ENCODE measurements at regions not wholly inside any gene's neighbourhood (a gene's known extent, or its start where the extent isn't known, plus 50 kb on each side); places are given as distances from the start of the nearest gene placed in this dataset.
"Not testable (repeated sequence)": the region's sequence is repeated elsewhere in the genome, so short reads cannot be mapped to it uniquely, and the experiment has no call there.

GRCh38 chr1:47688461-47689296, 250.8 kb downstream of the FOXD2 start:
- Histone ChIP-seq H3K4me3 (replicated peaks; ENCODE audit: low read depth, low read length) (no peak overlapping the region), H3K27me3 (replicated peaks; ENCODE audit: control insufficient read depth, insufficient read depth, low read length) (no peaks in the 10 kb centered on the region; the same call in 1 of the 2 replicates), H3K36me3 (ENCODE audit: control insufficient read depth, insufficient read depth, low read length) (no peaks in the 10 kb centered on the region)
- DNase-seq (ENCODE audit: extremely low read depth, insufficient read length), result no peak
- TF ChIP-seq CTCF (IDR thresholded peaks at IDR 0.05; ENCODE audit: insufficient read depth, low read length, poor library complexity, severe bottlenecking), result no peak

- no peak for TF ChIP-seq CTCF (IDR thresholded peaks at IDR 0.05; ENCODE audit: insufficient read depth, low read length, poor library complexity, severe bottlenecking)
- no peak overlapping the region for H3K4me3 ChIP-seq (replicated peaks; ENCODE audit: low read depth, low read length)
- H3K27me3 ChIP-seq (replicated peaks; ENCODE audit: control insufficient read depth, insufficient read depth, low read length), result no peaks in the 10 kb centered on the region; the same call in 1 of the 2 replicates
Observed at GRCh38 chr1:47689894-47690293, 252.1 kb downstream of the FOXD2 start.

GRCh38 chr1:47690341-47691250, 252.8 kb downstream of the FOXD2 start:
- Histone ChIP-seq H3K27me3 (replicated peaks; ENCODE audit: control insufficient read depth, insufficient read depth, low read length) (no peaks in the 10 kb centered on the region; the same call in 1 of the 2 replicates), H3K36me3 (ENCODE audit: control insufficient read depth, insufficient read depth, low read length) (no peaks in the 10 kb centered on the region), H3K4me3 (replicated peaks; ENCODE audit: low read depth, low read length) (no peak overlapping the region)
- no peak for DNase-seq (ENCODE audit: extremely low read depth, insufficient read length)
- TF ChIP-seq CTCF (IDR thresholded peaks at IDR 0.05; ENCODE audit: insufficient read depth, low read length, poor library complexity, severe bottlenecking), result no peak

More at GRCh38 chr1:47689894-47690293, 252.1 kb downstream of the FOXD2 start:
- DNase-seq (ENCODE audit: extremely low read depth, insufficient read length), result no peak
- no peaks in the 10 kb centered on the region for H3K36me3 ChIP-seq (ENCODE audit: control insufficient read depth, insufficient read depth, low read length)

GRCh38 chr1:47691293-47691692, 253.4 kb downstream of the FOXD2 start:
- H3K36me3 ChIP-seq (ENCODE audit: control insufficient read depth, insufficient read depth, low read length); H3K4me3 ChIP-seq (replicated peaks; ENCODE audit: low read depth, low read length); DNase-seq (ENCODE audit: extremely low read depth, insufficient read length); H3K27me3 ChIP-seq (replicated peaks; ENCODE audit: control insufficient read depth, insufficient read depth, low read length): not testable (repeated sequence)

GRCh38 chr1:47692196-47692595, 254.4 kb downstream of the FOXD2 start:
- TF ChIP-seq CTCF (IDR thresholded peaks at IDR 0.05; ENCODE audit: insufficient read depth, low read length, poor library complexity, severe bottlenecking), result no peak
- Histone ChIP-seq H3K27me3 (replicated peaks; ENCODE audit: control insufficient read depth, insufficient read depth, low read length) (no peaks in the 10 kb centered on the region), H3K4me3 (replicated peaks; ENCODE audit: low read depth, low read length) (no peak overlapping the region), H3K36me3 (ENCODE audit: control insufficient read depth, insufficient read depth, low read length) (no peaks in the 10 kb centered on the region)
- no peak for DNase-seq (ENCODE audit: extremely low read depth, insufficient read length)

GRCh38 chr1:47693115-47693514, 255.3 kb downstream of the FOXD2 start:
- TF ChIP-seq CTCF (IDR thresholded peaks at IDR 0.05; ENCODE audit: insufficient read depth, low read length, poor library complexity, severe bottlenecking), result no peak
- DNase-seq (ENCODE audit: extremely low read depth, insufficient read length), result no peak
- Histone ChIP-seq H3K36me3 (ENCODE audit: control insufficient read depth, insufficient read depth, low read length) (no peaks in the 10 kb centered on the region), H3K4me3 (replicated peaks; ENCODE audit: low read depth, low read length) (no peak overlapping the region), H3K27me3 (replicated peaks; ENCODE audit: control insufficient read depth, insufficient read depth, low read length) (no peaks in the 10 kb centered on the region; the same call in 1 of the 2 replicates)
